RWPE2 (cell line): ENCODE measurements at regions not wholly inside any gene's neighbourhood (a gene's known extent, or its start where the extent isn't known, plus 50 kb on each side); places are given as distances from the start of the nearest gene placed in this dataset.

Experiments
- ATAC-seq: fragments of 200-7000 bp; cut with Tn5 transposase; 3 replicates; pipeline ENCODE4 v1.9.1; 2021; ENCODE audit warnings: low read depth
- DNase-seq: peaks from one replicate; pipeline ENCODE4 v3.0.0-alpha.2; 2020; ENCODE audit warnings: low spot score
- H3K27ac ChIP-seq: fragments of 450-650 bp; 2 replicates; pipeline ENCODE4 v1.5.1; 2017; ENCODE audit warnings: mild to moderate bottlenecking; ENCODE audit not compliant: poor library complexity, severe bottlenecking
- H3K27me3 ChIP-seq: fragments of 250-450 bp; sonication (Bioruptor Pico); 2 replicates; pipeline ENCODE4 v1.5.1; 2021; ENCODE audit warnings: mild to moderate bottlenecking, moderate library complexity; ENCODE audit not compliant: insufficient read depth, poor library complexity, severe bottlenecking
- H3K36me3 ChIP-seq: fragments of 250-450 bp; sonication (Bioruptor Pico); 2 replicates; pipeline ENCODE4 v1.5.1; 2020; ENCODE audit warnings: low read depth, mild to moderate bottlenecking, moderate library complexity
- H3K4me1 ChIP-seq: fragments of 250-450 bp; sonication (Bioruptor Pico); 2 replicates; pipeline ENCODE4 v1.5.1; 2021; ENCODE audit warnings: mild to moderate bottlenecking, moderate library complexity; ENCODE audit not compliant: insufficient read depth, poor library complexity, severe bottlenecking
- H3K4me3 ChIP-seq: fragments of 250-450 bp; sonication (Bioruptor Pico); 2 replicates; pipeline ENCODE4 v1.5.1; 2021; ENCODE audit warnings: mild to moderate bottlenecking, moderate library complexity; ENCODE audit not compliant: severe bottlenecking
- H3K9me3 ChIP-seq: fragments of 250-450 bp; sonication (Bioruptor Pico); 2 replicates; pipeline ENCODE4 v1.5.1; 2021; ENCODE audit warnings: mild to moderate bottlenecking, moderate library complexity; ENCODE audit not compliant: severe bottlenecking
- TF ChIP-seq, protein P1 (sequence below): fragments of 450-650 bp; IDR thresholded peaks from one replicate; pipeline ENCODE4 v1.5.1; 2017; ENCODE audit warnings: mild to moderate bottlenecking, moderate library complexity; ENCODE audit not compliant: poor library complexity, severe bottlenecking

DNA sequence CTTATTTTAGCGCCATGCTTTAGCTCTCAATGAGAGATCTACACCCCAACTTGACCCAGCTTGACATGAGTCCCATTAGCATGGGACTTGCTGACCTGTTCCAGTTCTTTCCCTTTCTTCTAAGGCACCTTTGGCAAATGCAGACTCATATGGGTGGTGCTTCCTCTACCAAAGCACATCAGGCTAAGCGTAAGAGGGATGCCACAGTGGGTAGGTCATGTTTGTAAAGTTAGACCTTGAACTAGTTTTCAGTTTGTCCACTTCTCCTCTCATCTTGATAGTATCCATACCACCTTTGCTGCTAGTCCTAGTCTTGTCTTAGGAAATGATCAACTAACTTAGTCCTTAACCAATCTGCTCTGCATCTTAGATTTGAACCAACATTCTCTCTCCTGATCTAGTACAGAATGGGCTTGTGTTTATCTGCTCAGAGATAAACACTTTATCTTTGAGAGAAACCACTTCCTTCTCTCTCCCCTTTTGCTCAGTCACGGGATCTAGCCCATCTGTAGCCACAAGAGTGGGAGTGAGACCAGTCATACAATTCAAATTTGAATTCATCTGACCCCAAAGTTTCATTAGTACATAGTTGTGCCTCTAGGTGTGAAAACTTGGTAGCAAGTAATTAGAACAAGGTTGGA is 72.1 kb upstream of the CD44 start:
- ATAC-seq (no peak), DNase-seq (no peak)
- no peaks in the 10 kb centered on the region for H3K27me3 ChIP-seq
- H3K4me3 ChIP-seq: no peak overlapping the region
- TF ChIP-seq, protein P1, sequence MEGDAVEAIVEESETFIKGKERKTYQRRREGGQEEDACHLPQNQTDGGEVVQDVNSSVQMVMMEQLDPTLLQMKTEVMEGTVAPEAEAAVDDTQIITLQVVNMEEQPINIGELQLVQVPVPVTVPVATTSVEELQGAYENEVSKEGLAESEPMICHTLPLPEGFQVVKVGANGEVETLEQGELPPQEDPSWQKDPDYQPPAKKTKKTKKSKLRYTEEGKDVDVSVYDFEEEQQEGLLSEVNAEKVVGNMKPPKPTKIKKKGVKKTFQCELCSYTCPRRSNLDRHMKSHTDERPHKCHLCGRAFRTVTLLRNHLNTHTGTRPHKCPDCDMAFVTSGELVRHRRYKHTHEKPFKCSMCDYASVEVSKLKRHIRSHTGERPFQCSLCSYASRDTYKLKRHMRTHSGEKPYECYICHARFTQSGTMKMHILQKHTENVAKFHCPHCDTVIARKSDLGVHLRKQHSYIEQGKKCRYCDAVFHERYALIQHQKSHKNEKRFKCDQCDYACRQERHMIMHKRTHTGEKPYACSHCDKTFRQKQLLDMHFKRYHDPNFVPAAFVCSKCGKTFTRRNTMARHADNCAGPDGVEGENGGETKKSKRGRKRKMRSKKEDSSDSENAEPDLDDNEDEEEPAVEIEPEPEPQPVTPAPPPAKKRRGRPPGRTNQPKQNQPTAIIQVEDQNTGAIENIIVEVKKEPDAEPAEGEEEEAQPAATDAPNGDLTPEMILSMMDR: no peak
- peaks cover 4% of the 10 kb centered on the region for H3K9me3 ChIP-seq
- H3K27ac ChIP-seq: no peak overlapping the region
- H3K4me1 ChIP-seq: no peaks in the 10 kb centered on the region
- no peaks in the 10 kb centered on the region for H3K36me3 ChIP-seq

DNA sequence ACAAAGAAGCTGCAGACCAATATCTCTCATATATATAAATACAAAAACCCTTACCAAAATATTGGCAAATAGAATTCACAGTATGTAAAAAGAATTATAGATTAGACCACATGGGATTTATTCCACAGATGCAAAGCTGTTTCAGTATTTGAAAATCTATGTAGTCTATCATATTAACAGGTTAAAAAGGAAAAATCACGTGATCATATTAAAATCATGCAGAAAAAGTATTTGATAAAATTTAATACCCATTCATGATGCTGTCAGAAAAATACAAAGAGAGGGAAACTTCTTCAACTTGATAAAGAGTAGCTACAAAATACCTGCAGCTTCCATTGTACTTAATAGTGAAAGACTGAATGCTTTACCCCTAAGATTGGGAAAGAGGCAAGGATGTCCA is 67.2 kb upstream of the CD44 start:
- H3K36me3 ChIP-seq: no peaks in the 10 kb centered on the region
- peaks cover 4% of the 10 kb centered on the region for H3K9me3 ChIP-seq
- H3K27me3 ChIP-seq: no peaks in the 10 kb centered on the region
- TF ChIP-seq, protein P1: no peak
- ATAC-seq (no peak), DNase-seq (no peak)
- no peak overlapping the region for H3K27ac ChIP-seq
- H3K4me3 ChIP-seq: no peak overlapping the region
- H3K4me1 ChIP-seq: peaks cover 9% of the 10 kb centered on the region

DNA sequence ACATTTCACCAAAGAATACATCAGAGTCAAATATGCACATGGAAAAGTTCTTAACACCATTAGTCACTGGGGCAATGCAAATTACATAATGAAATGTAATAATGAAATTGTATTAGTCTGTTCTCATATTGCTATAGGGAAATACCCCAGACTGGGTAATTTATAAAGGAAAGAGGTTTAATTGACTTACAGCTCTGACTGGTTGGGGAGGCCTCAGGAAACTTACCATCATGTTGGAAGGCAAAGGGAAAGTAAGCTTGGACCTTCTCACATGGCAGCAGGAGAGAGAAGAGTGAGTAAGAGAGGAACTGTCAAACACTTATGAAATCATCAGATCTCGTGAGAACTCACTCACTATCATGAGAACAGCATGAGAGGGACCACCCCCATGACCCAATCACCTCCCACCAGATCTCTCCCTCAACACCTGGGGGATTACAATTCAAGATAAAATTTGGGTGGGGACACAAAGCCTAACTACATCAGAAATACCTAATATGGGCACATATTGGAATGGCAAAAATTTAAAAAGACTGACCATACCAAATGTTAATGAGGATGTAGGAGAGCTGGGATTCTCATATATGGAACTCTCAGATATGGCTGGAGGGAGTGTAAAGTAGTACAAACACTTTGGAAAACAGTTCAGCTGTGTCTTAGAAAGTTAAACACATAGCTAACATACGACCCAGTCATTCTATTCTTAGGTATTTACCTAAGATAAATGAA is 65.1 kb upstream of the CD44 start:
- TF ChIP-seq, protein P1: no peak
- H3K27me3 ChIP-seq: no peaks in the 10 kb centered on the region
- peaks cover 4% of the 10 kb centered on the region for H3K9me3 ChIP-seq
- DNase-seq: no peak
- H3K27ac ChIP-seq: no peak overlapping the region
- H3K36me3 ChIP-seq: no peaks in the 10 kb centered on the region
- no peak overlapping the region for H3K4me3 ChIP-seq
- peaks cover 27% of the 10 kb centered on the region for H3K4me1 ChIP-seq
- ATAC-seq: 0 out of 3 replicates have a peak, but pooled peaks have one; percentile 39

DNA sequence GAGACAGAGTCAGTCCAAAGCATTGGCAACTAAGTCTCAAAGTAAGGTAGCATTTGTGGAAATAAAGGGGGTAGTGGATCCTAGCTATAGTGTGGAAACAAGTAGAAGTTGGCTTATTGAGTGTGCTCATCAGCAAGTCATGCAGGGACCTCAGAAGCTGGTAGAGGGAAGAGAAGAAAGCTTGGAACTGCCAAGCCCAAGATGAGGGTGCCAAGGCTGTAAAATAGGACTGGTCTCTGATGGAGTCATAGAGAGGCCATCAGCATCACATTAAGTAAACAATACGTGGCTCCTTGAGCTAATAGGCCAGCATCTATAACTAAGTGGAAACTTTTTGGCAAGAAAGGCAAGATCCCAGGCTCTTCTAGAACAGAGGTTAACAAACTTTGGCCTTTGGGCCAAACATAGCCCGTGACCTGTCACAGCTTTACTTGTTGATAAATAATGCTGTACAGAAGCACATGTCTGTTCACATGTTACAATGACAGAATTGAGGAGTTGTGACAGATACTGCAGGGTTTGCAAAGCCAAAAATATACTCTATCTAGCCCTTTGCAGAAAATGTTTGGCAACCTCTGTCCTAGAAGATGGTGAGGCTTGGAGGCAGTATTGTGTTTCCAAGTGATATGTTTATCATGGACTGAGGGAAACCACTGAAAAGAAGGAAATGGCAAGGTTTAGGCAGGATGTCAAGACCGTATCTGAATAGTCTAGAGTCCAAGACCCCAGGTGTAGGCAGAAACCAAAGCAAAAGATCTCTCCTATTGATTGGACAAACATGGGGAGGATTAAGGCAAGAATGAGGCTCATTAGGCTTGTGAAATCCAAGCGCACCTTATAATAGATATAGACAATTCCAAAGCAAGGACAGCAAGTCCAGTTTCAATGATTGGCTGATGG is 62.5 kb upstream of the CD44 start:
- Histone ChIP-seq H3K4me1 (peaks cover 27% of the 10 kb centered on the region), H3K4me3 (no peak overlapping the region), H3K36me3 (no peaks in the 10 kb centered on the region), H3K9me3 (no peaks in the 10 kb centered on the region), H3K27ac (peak overlapping the region; percentile 88), H3K27me3 (no peaks in the 10 kb centered on the region)
- DNase-seq: no peak
- TF ChIP-seq, protein P1: no peak
- no peak for ATAC-seq
